ENCODE measurements at regions not wholly inside any gene's neighbourhood (a gene's known extent, or its start where the extent isn't known, plus 50 kb on each side); places are given as distances from the start of the nearest gene placed in this dataset.
A peak's percentile ranks its signal among the peaks of the same experiment; 100 is the strongest.
"Not testable (repeated sequence)": the region's sequence is repeated elsewhere in the genome, so short reads cannot be mapped to it uniquely, and the experiment has no call there.

DNA sequence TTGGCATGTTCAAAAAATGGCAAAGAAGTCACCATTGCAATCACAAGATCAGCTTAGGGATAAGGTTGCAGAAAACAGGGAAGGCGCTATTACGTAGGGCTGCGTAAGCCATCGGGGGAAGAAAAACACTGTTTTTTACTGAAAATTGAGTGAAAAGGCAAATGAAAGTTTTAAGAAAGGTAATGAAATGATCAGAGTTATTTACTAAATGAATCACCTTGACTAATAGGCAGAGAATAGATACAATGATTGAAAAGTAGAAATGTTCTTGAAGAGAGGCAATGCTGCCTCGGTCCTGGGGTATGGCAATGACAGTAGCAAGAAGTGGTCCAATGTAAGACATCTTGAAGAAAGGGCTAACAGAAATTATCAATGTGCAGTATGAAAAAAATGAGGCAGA is 1227.8 kb upstream of the ZEB2 start:
- no peak for DNase-seq (ENCODE audit: low read depth)

DNA sequence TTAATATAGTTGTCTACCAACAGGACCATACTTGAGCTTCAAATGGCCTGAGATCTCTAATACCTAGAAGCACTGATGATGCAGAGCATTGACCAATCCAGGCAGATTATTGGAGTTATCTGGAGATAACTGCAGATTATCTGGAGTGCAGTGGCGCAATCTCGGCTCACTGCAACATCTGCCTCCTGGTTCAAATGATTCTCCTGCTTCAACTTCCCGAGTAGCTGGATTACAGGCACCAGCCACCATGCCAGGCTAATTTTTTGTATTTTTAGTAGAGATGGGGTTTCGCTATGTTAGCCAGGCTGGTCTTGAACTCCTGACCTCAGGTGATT is 1225.4 kb upstream of the ZEB2 start:
- not testable (repeated sequence) for DNase-seq (ENCODE audit: low read depth)

DNA sequence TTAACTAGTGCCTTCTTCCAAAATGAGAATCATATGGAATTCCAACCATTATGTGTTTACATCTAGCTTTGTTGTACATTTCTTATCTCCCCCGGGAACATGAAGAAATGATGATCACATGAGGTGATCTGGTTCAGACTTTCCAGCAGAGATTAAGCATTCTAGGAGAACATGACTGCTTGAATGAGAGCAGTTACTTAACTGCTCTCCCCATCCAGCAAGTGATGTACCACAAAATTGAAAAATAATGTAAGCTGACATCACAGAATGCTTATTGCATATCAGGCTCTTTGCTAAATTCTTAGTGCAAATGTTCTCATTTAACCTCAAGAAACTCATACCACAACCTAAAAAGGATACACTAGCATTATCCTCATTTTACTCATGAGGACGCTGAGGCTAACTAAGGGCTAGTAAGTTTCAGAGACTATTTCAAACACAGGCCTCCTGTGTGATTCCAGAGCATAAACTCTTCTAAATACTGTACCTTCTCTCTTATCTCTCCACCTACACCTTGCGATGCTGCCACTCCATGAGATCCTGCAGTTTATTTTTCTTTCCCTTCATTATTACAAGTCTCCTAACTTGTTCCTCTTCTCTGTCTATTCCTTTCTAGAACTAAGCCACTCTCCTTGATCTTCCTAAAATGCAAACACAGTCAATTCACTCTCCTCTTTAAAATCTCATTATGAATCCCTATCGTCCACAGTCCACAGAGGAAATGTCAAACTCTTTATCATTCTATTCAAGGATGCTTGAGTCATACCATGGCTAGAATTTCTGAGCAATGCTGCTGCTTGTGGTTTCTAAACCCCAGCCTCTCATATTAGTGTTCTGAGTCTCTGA is 1224.8 kb upstream of the ZEB2 start:
- DNase-seq (ENCODE audit: low read depth) = peak; percentile 70

DNA sequence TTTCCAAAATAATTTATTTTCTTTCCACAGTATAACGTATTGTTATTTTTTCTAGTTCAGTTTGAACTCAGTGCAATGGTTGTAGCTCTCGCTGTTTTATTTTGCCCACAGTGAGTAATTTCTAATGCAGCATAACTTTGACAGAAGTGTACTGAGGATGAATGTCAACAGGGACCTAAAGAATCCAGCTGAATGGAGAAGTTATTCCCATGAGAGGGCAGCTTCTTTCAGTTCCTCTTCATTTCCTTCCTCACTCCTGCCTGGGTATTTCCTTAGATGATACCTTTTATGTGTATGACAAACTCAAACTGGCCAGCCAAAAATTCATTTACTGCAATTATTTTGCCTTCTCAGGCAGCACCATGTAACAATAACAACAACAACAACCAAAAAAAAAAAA is 1223.1 kb upstream of the ZEB2 start:
- DNase-seq (ENCODE audit: low read depth) = no peak

DNA sequence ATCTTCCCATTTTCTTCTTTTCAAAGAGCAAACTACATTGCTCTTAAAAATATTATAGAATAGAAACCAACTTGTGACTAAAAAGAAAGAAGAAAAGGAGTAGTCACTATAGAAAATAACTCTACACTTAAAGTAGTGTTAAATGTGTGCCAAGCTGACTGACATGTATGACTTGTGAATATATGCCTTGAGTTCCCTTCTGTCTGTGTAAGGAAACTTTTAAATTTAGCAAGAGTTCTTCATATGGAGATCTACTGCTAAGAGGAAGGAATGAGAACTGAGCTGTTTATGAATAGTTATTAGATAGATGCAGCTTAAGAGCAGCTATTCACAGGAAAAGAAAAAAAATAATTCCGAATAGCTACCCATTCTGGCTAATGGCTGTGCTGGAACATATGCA is 1221.7 kb upstream of the ZEB2 start:
- no peak for DNase-seq (ENCODE audit: low read depth)

DNA sequence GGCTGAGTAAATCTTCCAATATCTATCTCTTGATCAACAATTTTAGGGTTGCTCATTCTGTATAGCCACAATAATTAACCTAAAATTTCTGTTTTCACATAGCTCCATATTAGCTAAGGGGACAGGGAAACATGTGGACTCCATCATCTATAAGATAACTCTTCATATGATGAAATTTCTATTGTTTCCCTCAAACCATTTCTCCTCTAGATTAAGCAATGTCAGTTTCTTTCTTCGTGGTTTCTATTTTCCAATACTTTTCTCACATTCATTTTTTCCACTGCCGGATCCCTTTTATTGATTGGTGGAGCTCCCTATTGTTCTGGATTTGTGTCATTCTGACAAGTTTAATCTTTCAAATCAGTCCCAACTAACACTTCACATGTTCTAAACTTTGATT is 1221.3 kb upstream of the ZEB2 start:
- DNase-seq (ENCODE audit: low read depth) = no peak

DNA sequence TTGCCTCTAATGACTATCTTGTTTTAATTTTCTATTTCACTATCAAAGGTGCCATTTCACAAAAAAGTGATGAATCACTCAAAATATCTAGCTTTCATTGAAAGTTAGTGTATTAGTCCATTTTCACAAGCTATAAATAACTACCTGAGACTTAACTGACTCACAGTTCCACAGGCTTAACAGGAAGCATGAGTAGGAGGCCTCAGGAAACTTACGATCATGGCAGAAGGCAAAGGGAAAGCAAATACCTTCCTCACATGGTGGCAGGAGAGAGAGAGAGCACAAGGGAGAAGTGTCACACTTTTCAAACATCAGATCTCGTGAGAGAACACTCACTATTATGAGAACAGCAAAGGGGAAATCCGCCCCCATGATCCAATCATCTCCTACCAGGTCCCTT is 1220.4 kb upstream of the ZEB2 start:
- DNase-seq (ENCODE audit: low read depth) = no peak

DNA sequence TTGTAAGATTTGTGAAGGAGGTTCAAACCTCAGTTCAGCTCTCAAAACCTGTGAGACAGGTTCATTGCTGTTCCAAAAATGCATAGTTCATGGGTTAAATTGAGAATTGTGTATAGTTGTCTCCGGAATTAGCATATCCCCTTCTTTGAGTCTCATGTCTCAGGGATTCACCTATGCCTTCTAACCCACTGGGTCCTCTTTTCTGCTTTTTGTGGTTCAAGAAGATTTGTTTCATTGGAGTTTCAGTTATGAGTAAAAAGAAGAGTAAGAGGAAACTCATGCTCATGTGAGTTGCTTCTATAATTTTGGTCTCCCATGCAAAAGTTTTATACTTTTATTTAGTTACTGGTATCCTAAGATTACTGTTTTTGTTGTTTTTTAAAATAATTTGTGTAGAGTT is 1219.8 kb upstream of the ZEB2 start:
- DNase-seq (ENCODE audit: low read depth) = no peak

DNA sequence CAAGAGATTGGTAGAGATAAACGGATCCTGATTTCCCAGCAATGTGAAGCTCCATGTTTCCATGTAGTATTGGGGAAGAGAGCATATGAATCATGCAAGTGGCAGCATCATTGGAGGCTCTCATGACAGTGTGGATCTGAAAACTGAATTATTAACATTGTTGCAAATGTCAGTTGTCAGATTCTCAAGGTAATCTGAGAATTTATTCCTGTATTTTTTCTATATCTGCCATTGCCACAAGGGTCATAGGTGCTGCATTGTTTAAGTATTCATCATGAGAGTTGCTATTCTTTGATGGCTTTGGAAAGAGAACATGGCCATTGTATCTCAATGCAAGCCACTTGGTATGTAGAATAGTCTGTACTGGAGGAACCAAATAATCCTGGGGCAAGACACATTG is 1217.0 kb upstream of the ZEB2 start:
- no peak for DNase-seq (ENCODE audit: low read depth)

DNA sequence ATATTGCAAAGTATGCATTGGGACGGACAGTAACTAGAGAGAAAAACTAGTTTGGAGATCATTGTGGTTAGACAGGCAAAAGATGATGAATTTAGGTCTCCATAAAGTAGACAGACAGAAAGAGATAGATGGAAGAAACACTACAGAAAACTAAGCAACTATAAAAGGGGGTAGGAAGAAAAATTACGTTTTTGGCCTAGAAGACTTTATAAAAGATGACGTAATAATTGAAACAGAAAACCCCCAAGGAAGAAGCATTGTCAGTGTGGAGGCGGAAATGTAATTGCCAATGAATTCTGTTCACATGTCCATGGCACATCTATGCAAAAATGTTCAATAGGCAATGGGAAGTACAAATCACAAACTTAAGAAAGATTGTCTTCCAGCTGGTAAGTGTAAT is 1211.5 kb upstream of the ZEB2 start:
- no peak for DNase-seq (ENCODE audit: low read depth)

DNA sequence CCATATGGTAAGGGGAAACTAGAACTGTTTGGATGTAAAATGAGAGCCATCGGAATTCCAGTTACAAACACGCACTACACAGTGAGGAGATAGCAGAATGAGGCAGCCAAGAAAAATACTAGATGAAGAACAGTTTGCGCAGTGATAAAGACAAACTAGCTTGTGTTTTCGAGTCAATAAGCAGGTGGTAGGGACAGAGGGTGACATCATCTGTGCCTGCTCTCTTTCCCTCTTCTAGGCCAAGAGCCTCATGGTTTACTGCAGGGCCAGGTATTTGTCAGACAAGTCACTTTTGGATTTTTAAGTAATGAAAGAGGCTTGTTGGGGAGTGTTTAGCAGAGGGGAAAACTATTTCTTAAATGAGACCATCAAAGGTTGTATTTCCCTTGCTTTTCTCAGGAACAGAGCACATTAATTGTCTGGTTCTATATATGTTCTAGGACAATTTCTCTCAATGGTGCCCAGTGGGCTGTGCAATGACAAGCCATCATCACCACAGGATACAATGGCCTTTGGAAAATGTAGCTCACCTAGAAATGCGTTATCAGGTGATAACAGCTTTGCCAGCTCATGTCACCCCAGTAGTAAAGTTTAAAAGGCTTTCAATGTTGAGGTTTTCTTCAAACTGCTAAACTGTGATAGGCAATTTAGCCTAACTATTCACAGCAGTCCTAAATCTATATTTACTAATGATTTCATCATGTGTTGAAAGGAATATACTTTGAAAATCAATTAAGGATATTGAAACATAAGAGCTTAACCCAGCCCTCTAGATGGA is 1210.3 kb upstream of the ZEB2 start:
- DNase-seq (ENCODE audit: low read depth) = no peak

DNA sequence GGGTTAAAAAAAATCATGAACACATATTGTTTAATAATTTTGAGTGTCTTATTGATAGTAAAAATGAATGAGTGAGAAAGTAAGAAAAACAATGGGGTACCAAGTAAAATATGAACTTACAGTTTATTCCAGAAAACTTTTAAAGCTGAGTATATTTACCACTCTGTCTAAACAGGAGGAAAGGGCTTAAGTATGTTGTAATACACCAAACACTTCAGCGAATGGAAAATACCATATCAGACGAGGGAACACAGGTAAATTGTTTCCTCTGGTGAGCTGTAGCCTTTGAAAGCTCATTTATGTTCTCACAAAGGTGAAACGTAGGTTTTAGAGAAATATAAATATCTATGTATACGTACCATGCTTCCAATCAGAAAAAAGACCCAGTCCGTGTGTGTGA is 1209.6 kb upstream of the ZEB2 start:
- DNase-seq (ENCODE audit: low read depth) = no peak

DNA sequence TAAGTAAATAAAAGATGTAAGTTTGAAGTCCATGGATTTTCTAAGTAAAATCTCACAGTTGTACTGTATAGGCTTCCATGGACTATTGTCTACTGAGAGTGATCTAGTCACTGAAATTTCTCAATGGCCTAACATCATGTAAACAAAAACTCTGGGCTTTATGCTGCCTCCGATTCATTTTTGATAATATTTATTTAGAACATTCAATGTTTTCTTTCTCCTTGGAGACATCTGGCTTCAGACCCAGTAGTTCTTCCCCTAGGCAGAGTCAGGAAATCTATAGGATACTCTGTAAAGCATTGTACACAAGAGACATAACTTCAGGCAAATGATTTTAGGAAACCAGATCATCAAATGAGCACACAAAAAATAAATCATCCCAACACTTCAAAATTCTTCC is 1208.6 kb upstream of the ZEB2 start:
- no peak for DNase-seq (ENCODE audit: low read depth)

DNA sequence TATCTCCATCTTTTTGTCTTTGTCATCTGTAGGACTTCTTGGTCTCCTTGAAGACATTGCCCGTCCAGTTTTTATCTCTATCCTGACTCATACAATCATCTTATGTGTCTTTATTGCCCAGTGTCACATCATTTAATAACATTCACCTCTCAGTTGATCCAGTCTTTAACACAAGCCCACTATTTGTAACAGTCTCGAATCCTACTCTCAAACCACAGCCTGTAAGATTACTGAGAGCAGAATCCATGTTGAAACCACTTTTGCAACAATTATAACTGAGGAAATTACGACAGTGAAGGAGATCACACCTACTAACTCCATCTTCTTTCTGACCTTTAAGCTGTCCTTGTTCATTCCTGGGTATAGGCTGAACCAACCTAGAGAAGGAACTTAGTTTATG is 1206.0 kb upstream of the ZEB2 start:
- DNase-seq (ENCODE audit: low read depth) = no peak

DNA sequence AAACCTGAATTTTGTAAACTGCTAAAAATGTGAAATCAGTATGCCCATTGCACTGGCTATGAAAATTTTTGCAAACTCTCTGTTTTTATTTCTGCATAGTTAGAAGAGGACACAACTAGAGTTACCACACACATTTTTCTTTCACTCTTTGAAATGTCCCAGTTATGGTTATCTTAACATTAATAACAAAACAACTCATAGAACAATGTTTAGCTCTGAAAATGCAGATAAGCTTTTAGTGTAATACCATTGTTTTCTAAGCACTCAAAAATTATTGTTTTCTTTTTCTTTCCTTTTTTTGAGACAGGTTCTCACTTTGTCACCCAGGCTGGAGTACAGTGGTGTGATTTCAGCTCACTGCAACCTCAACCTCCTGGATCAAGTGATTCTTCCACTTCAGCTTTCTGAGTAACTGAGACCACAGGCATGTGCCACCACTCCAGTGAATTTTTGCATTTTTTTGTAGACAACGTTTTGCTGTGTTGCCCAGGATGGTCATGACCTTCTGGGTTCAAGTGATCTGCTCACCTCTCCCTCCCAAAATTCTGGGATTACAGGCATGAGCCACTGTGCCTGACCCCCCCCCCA is 1204.5 kb upstream of the ZEB2 start:
- DNase-seq (ENCODE audit: low read depth) = no peak

DNA sequence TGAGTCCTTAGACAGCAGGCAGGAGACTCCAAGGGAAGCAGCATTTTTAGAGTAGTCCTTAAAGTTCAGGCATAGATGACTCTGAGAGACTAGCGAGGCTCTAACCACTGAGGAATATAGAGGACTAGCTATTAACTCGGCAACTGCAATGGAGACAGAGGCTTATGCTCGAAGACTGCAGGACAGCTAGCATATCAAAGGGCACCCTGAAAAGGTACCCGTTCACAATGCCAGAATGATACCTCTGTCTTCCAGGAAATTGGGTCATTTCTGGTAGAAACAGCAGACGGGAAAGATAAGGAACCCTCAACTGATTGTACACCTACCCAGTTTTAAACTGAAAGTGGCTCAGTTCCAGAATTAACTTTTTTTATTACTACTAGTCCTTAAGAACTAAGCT is 1204.0 kb upstream of the ZEB2 start:
- DNase-seq (ENCODE audit: low read depth) = no peak

DNA sequence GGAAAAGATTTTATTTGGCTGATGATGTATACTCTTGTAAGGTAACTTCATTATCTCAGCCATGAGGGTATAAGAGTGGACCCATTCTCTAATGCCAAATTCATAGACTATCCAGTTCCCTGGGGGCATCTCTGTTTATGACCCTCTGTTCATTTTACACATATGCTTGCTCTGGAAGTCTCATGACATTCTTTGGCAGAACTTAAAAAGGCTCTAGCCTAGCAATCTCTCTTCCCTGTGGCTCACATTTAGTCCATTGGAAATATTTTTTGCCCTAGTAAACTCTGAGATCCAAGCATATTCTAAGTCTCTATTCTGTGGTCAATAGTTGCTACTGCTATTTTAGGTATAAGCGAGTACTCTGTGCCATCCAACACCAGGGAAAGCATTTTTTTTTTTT is 1201.8 kb upstream of the ZEB2 start:
- no peak for DNase-seq (ENCODE audit: low read depth)

DNA sequence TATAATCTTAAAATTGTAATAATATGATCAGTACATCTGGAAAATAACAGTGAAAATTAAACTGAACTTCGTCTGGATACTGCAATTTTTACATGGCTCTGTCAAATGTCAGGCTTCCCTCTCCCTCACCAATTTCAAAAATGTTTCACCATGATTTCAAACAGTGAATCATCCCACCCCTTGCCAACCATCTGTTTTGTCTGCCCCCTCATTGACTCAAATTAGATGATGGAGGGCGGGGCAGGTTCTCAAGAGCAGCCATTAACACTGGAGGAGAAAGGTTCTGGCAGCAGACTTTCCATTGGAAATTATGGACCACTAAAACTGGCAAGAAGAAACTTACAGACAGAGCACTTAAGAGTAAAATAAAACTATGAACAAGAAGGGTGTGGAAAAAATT is 1195.7 kb upstream of the ZEB2 start:
- no peak for DNase-seq (ENCODE audit: low read depth)

DNA sequence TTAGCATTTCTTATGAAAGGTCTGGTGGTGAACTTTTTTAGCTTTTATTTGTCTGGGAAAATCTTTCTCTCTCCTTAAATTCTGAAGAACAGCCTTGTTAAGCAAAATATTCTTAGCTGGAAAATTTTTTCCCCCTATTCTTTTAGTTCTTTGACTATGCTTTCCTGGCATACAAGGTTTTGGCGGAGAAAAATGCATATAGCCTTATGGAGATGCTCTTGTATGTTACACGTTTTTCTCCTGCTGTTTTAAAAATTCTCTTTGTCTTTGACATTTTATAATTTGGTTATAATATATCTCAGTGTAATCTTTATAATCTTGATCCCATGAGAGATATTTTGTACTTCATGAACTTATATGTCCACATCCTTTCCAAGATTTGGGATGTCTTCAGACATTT is 1190.4 kb upstream of the ZEB2 start:
- DNase-seq (ENCODE audit: low read depth) = no peak

DNA sequence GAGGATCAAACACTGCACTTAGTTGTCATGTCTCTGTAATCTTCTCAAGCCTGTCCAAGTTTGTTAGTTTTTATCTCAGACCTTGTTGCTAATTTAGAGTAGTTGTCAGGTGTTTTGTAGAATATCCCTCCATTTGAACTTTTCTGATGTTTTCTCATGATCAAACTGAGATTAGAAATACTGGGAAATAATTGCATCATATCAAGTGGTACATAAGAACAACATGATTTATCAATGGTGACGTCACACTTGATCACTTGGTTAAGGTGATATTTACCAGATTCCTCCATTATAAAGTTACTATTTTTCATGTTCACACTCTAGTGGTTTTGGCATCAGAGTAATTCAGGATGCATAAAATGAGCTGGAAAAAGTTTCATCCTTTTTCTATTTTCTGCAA is 1182.4 kb upstream of the ZEB2 start:
- no peak for DNase-seq (ENCODE audit: low read depth)

DNA sequence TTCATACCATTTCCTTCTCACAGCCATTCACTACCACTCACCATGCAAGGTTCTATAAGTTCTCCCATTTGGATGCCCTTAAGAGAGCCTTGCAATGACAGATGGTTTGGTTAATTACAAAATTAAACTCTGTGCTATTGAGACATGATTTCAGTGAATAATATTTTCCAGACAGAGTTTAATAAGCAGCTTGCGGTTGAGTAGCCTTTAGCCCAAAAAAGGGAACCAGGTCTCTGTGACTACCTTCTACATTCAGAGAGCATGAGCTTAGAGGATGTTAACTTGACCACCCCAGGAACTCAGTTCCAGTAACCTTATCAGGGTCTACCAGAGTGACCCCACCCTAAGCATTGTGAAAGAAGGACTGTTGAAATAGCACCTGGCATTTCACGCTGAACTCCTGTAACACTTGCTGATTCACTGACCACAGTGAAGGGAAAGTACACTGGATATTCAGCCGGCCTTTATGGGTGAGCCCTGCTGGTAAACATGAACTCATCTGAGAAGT is 1173.1 kb upstream of the ZEB2 start:
- peak; percentile 48 for DNase-seq (ENCODE audit: low read depth)

DNA sequence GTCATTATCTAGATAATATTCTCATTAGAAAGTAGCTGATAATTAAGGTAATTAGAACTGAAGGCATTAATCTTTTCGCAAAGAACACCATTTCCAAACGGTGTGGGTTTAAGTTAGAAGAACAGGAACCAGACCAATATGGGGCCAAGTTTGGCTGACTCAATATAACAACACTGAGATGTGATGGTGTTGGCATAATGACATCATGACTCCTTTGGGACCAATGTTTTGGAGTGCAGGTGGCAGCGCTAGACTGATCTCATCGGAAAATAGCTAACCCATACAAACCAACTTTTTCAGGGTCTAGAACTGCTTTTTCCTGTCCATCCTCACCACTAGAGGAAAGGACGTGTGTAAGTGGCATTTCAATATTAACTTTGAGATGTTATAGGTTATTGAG is 1171.7 kb upstream of the ZEB2 start:
- no peak for DNase-seq (ENCODE audit: low read depth)

DNA sequence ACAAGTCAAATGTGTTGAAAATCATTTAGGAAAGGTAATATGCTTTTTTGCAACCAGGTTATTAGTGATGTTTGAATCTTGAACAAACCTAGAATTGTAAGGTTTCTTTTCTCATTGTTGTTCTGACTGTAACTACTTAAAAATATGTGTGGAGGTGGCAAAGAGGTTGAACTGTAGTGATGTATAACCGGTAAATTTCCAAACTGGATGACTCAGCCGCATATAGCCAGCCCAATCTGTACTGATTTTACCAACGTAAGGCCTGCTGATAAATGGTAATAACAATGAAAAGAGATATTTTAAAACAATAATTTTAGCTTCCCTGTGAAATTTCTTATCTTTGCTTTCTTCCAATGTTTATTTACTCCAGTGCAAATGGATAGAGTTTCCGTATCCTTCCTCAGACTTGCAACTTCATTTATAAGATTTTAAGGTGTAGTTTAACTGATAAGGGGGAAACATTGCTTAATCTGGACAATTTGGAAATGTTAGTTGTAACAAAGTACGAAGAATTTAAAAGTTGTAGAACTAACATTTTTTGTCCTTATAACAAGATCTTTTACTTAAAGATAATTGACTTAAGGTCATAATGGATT is 1170.4 kb upstream of the ZEB2 start:
- no peak for DNase-seq (ENCODE audit: low read depth)
